Esophagus (tissue), 2 donors: ENCODE measurements at regions not wholly inside any gene's neighbourhood (a gene's known extent, or its start where the extent isn't known, plus 50 kb on each side); places are given as distances from the start of the nearest gene placed in this dataset.

Experiments used
- H3K27ac ChIP-seq, 2 donors: one replicate each; pipeline ENCODE4 v1.5.1; 2013; ENCODE audit warnings: low read depth in 2 of 2, mild to moderate bottlenecking in 2 of 2, inconsistent platforms in 1 of 2, low read length in 1 of 2, moderate library complexity in 1 of 2
- H3K27me3 ChIP-seq, 2 donors: one replicate each; pipeline ENCODE4 v1.6.1; 2013; ENCODE audit warnings: low read length in 2 of 2, control low read depth in 1 of 2, mild to moderate bottlenecking in 1 of 2; ENCODE audit not compliant: insufficient read depth in 2 of 2, control insufficient read depth in 1 of 2
- H3K36me3 ChIP-seq, 2 donors: one replicate each; pipeline ENCODE4 v1.6.1; 2013; ENCODE audit warnings: low read length in 1 of 2; ENCODE audit not compliant: control insufficient read depth in 2 of 2, insufficient read depth in 2 of 2
- H3K4me1 ChIP-seq, 2 donors: one replicate each; pipeline ENCODE4 v1.6.1; 2013; ENCODE audit warnings: low read length in 1 of 2; ENCODE audit not compliant: control insufficient read depth in 2 of 2, insufficient read depth in 2 of 2
- H3K4me3 ChIP-seq, 2 donors: one replicate each; pipeline ENCODE4 v1.5.1; 2013; ENCODE audit warnings: low read length in 2 of 2, mild to moderate bottlenecking in 2 of 2, low read depth in 1 of 2, moderate library complexity in 1 of 2
- H3K9me3 ChIP-seq, 2 donors: one replicate each; pipeline ENCODE4 v1.6.1; 2013; ENCODE audit warnings: mild to moderate bottlenecking in 2 of 2, low read depth in 1 of 2, low read length in 1 of 2, moderate library complexity in 1 of 2; ENCODE audit not compliant: control insufficient read depth in 2 of 2, insufficient read depth in 1 of 2
- WGBS, 2 donors: extraction: QIAGEN DNeasy Blood & Tissue Kit; methylation state at CpG; one replicate each; pipeline ENCODE4 v1.1.7; 2013; 5-methylcytosine and 5-hydroxymethylcytosine counted together
- donor health status: healthy with polysubstance abuse.
- donor health status: Bipolar disorder and iron deficiency.

DNA sequence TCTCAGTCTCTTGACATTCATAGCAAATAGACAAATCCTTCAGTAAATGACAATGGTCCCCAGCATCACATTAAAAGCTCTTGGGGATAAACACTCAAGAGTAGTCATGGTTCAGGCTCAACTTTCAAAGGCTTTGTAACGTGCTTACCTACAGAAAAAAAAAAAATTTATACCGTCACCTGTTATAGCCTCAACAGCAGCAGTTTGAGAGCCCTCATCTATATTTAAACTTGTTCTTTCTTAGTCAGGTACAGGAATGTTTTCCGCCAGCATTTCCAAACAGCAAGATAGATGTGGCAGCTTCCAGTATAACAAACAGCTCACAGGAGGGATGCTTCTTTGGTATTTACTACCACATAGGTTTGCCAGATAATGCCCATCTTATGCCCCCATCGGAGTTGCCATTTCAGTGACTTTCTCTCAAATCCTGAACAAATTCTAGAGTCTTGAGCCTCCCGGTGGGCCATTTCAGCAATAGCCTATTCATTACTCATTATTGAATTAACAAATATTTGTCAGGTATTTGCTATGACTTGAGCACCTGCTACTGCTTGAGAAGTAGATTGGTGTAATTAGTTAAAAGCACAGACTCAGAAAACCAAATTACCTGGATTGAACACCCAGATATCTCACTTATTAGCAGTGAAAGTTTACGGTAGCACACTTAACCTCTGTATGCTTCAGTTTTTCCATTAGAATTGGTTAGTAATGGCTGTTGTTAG lies 470.0 kb downstream of the EBF1 start:
- 74 to 75% methylated on average over 6 of the region's 6 CpGs for WGBS, 2 donors
- H3K4me1 ChIP-seq, result no peaks in the 10 kb centered on the region

DNA sequence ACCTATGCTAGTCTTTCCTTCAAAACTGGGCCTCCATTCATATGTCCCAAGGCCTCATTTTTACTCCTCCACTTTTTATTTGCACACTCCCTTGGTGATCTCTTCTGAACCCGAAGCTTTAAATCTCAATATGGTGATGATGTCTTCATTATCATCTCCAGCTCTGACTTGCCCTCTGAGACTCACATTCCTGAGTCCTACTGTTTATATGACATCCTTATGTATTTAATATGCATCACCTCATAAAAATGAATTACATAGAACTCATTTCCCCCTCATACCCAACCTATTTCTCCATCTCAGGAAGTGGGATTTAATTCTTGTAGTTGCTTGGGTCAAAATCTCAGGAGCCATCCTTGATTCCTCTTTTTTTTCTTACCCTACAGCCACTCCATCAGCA lies 473.0 kb downstream of the EBF1 start:
- Histone ChIP-seq H3K27me3 (no peaks in the 10 kb centered on the region), H3K4me1 (no peaks in the 10 kb centered on the region), H3K27ac (no peak overlapping the region), H3K9me3 (no peaks in the 10 kb centered on the region), H3K4me3 (no peak overlapping the region), H3K36me3 (no peaks in the 10 kb centered on the region)
- 82 to 88% methylated on average over 1 of the region's 1 CpG for WGBS, 2 donors

More for the DNA sequence above, 470.0 kb downstream of the EBF1 start:
- Histone ChIP-seq H3K4me3 (no peak overlapping the region), H3K36me3 (no peaks in the 10 kb centered on the region), H3K27ac (no peak overlapping the region), H3K9me3 (no peaks in the 10 kb centered on the region), H3K27me3 (no peaks in the 10 kb centered on the region)

DNA sequence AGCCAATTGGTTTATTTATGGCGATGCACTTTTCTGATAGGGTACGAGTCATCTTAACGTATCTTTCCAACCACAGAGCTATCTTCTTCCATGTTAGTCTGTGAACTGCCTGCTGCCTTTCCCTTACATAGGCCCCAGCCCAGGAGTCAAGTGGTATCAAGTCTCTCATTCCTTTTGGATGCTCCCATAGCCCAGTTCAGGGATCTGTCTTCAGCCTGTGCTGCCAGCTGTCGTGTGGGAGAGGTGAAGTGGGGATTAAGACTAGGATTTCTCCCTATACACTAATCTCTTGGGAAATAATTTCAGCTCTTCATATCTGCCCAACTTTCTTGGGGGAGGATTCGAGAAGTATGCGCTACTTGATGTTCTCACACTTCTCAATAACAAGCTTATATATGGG lies 475.7 kb downstream of the EBF1 start:
- H3K9me3 ChIP-seq, result no peaks in the 10 kb centered on the region
- WGBS, 2 donors, result 93 to 96% methylated on average over 6 of the region's 6 CpGs
- H3K27me3 ChIP-seq, result no peaks in the 10 kb centered on the region
- H3K27ac ChIP-seq, result no peak overlapping the region
- no peaks in the 10 kb centered on the region for H3K4me1 ChIP-seq
- no peaks in the 10 kb centered on the region for H3K36me3 ChIP-seq
- no peak overlapping the region for H3K4me3 ChIP-seq

DNA sequence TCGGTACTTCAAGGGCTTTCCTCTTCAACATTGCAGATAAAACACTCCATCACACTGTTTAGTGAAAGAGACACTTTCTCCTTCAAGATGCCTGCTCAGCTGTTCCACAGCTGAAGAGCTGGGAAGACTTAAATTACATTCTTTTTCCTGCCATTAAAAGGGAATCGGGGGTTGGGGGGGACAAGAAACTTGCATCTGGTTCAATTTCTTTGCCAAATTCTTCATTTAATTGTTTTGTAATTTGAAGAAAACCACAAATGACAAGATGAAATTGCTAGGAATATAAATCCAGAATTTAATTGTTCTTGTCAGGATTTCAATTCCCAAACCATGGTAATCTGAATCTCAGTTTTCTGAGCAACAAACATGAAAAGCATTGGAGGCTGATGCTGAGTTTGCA lies 478.3 kb downstream of the EBF1 start:
- no peak overlapping the region for H3K4me3 ChIP-seq
- WGBS, 2 donors, result 53 to 65% methylated on average over 2 of the region's 2 CpGs

DNA sequence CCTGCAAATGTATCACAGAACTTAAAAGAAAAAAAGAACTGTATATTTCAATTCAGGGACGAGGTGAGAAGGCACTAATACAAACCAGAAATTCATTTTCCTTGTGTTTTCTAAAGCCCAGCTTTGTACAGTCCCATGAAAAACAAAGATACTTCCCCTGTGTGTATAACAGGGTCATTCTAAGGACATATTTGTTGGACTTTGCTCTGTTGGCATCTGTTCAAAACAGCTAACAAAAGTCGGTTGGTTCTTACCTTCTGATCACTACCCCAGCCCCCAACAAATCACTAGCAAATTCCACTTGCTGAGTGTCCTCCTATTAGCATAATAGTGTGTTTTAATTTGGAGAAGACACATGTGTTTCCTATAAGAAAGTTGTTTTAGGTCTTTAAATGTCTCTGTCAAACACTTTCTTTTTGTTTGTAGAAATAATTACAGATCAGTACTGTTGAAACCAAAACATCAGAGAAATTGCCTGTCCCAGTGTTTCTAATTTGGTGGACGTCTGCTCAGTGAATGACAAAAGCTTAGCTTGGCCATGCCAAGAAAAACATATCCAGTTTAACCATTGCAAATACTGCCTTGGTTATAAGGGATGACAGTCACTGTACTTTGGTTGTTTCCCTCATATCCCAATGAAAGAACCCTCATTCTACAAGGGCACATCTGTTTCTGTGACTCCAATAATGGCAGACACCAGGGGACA lies 480.5 kb downstream of the EBF1 start:
- no peak overlapping the region for H3K4me3 ChIP-seq
- H3K36me3 ChIP-seq, result no peaks in the 10 kb centered on the region
- H3K27ac ChIP-seq, result no peak overlapping the region
- WGBS, 2 donors, result 15% methylated on average over 3 of the region's 3 CpGs
- H3K27me3 ChIP-seq, result no peaks in the 10 kb centered on the region
- H3K9me3 ChIP-seq, result no peaks in the 10 kb centered on the region
- H3K4me1 ChIP-seq, result no peaks in the 10 kb centered on the region

More for the DNA sequence above, 478.3 kb downstream of the EBF1 start:
- Histone ChIP-seq H3K27me3 (no peaks in the 10 kb centered on the region), H3K4me1 (no peaks in the 10 kb centered on the region), H3K27ac (no peak overlapping the region), H3K9me3 (no peaks in the 10 kb centered on the region), H3K36me3 (no peaks in the 10 kb centered on the region)

DNA sequence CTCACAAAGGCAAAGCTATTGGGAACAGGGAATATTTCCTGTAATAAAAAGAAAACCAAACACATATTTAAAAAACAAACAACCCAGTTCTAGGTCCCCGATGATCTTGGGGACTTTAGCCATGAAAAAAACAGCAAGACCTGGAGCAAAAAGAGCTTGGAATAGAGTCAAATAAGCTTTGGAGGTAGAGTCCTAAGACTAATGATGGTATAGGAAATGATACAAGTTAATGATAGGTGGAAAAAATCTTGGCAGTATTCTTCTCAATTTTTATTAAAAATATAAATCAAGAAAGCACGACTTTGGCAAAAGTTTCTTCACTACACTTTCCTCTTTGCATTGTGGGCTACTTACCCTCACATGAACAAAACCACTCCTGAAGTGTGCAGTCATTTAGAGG lies 481.5 kb downstream of the EBF1 start:
- no peak overlapping the region for H3K27ac ChIP-seq
- no peaks in the 10 kb centered on the region for H3K4me1 ChIP-seq
- WGBS, 2 donors, result 59 to 65% methylated on average over 2 of the region's 2 CpGs
- no peaks in the 10 kb centered on the region for H3K36me3 ChIP-seq
- no peak overlapping the region for H3K4me3 ChIP-seq
- H3K27me3 ChIP-seq, result no peaks in the 10 kb centered on the region
- no peaks in the 10 kb centered on the region for H3K9me3 ChIP-seq

DNA sequence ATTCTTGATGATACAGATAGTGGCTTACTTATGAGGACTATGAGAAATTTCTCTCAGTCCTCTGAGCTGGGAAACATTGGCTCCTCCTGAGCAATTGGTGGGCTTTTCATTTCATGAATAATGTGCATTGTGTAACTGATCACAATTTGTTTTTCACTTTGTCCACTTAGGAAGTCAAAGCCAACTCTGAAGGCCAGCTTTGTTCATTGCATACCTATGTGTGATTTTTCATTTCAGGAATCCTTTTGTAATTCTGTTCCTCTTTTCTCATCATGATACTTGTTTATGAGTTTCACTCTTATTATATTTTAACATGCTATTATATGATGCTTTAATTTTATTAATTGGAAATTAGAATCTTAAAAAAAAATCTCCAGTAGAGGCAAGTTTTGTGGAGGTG lies 483.0 kb downstream of the EBF1 start:
- Histone ChIP-seq H3K4me3 (no peak overlapping the region), H3K27me3 (no peaks in the 10 kb centered on the region), H3K36me3 (no peaks in the 10 kb centered on the region)

DNA sequence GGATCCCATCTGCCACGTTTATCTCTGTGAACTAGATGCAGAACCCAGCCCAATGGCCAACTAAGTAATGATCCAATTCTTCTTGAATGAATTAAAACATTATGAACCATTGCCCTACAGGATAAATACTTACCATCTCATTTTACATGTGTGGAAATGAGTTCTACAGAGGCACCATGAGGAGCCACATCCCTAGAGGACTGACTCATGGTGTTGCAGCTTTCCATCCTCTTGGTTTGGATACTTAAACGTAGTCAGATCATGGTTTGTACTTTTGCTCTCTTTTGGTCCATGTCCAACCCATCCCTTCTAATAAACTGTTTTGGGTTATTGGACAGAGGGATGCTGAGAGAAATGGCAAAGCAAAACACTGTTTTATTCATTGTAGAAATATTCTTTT lies 484.8 kb downstream of the EBF1 start:
- Histone ChIP-seq H3K4me3 (no peak overlapping the region), H3K27me3 (no peaks in the 10 kb centered on the region), H3K36me3 (no peaks in the 10 kb centered on the region), H3K4me1 (no peaks in the 10 kb centered on the region), H3K27ac (no peak overlapping the region), H3K9me3 (no peaks in the 10 kb centered on the region)
- 58 to 69% methylated on average over 2 of the region's 2 CpGs for WGBS, 2 donors

More for the DNA sequence above, 483.0 kb downstream of the EBF1 start:
- no peaks in the 10 kb centered on the region for H3K9me3 ChIP-seq
- H3K27ac ChIP-seq, result no peak overlapping the region
- no peaks in the 10 kb centered on the region for H3K4me1 ChIP-seq

DNA sequence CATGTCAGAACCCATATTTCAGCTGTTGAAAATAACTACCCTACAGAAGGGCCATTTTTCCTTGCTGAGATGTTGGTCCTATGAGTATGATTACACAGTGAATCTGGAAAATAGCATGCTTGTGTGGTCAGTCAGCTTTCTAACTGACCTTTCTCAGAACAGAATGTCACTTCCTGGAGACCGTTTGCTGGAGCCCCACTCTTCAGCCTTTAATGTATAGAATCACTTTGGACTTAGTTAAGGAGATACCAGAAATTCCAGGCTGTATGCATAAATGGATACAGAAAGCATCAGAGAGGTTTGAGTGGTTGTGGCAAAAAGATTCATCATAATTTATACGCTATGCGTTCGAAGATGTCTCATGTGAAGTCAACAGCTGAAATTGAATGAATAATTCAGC lies 488.1 kb downstream of the EBF1 start:
- H3K4me3 ChIP-seq, result no peak overlapping the region
- H3K36me3 ChIP-seq, result no peaks in the 10 kb centered on the region
- H3K27ac ChIP-seq, result no peak overlapping the region
- WGBS, 2 donors, result 85 to 86% methylated on average over 4 of the region's 4 CpGs
- H3K4me1 ChIP-seq, result no peaks in the 10 kb centered on the region
- no peaks in the 10 kb centered on the region for H3K9me3 ChIP-seq
- no peaks in the 10 kb centered on the region for H3K27me3 ChIP-seq

DNA sequence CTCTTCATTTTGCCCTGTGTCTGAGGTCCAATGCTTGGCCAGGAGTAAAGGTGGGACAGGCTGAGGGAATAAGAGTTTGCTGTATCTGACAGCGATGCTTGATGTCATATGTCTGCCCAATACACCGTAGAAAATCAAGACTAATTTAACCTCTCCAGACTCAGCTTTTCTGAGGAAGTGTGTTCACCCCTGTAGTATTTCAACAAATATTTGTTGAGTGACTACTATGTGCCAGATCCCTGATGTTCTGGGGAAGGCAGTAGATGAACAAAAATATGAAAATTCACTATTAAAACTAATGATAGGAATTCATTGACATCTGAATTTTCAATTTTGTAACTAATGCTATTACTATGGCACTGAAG lies 489.7 kb downstream of the EBF1 start:
- Histone ChIP-seq H3K36me3 (no peaks in the 10 kb centered on the region), H3K27me3 (no peaks in the 10 kb centered on the region), H3K9me3 (no peaks in the 10 kb centered on the region), H3K27ac (no peak overlapping the region), H3K4me3 (no peak overlapping the region), H3K4me1 (no peaks in the 10 kb centered on the region)
- WGBS, 2 donors, result 93 to 95% methylated on average over 2 of the region's 2 CpGs
